ENCODE measurements at regions not wholly inside any gene's neighbourhood (a gene's known extent, or its start where the extent isn't known, plus 50 kb on each side); places are given as distances from the start of the nearest gene placed in this dataset.
"Not testable (repeated sequence)": the region's sequence is repeated elsewhere in the genome, so short reads cannot be mapped to it uniquely, and the experiment has no call there.

GRCh38 chr10:29184205-29185000 is 104.5 kb upstream of the LYZL1 start:
- no peak for DNase-seq

- no peak for DNase-seq
Measured at GRCh38 chr10:29185050-29185449, 103.8 kb upstream of the LYZL1 start.

- no peak for DNase-seq
Measured at GRCh38 chr10:29186221-29186620, 102.6 kb upstream of the LYZL1 start.

DNA sequence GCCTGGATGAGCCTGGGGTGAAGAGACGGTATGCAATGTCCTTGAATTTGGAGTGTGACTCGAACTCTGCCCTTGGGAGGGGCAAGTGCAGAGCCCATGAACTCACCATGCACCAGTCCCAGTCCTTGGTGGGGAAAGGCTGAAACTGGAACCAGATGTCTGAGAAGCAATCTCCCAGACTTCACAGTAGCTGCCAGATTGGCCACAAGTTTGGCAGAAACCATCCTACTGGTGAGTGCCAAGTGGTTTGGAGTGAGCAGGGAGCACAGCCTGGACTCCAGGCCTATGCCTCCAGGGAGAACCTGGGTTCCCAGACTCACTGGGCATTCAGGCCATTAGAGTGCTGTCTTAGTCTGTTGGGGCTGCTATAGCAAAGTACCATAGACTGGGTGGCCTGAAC is 99.6 kb upstream of the LYZL1 start:
- DNase-seq: no peak

- no peak for DNase-seq
Measured at GRCh38 chr10:29191674-29192073, 97.2 kb upstream of the LYZL1 start.

DNA sequence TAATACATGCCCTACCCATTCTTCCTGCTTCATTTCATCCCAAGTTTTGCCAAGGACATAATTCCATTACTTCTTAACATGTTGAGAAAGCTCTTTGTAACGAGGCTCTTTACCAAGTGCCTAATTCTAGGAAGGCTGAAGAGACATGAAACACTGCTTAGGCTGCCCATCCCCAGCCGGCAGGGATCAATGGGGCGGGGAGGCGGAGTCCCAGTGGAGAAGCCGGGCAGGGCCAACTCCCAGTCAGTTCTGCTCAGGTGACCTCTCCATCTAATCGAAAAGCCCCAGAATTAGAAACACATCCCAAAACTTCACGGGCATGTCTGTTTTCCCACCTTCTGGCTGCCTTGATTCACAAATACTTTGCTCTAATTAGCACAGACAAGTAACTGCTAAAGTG is 89.5 kb upstream of the LYZL1 start:
- no peak for DNase-seq

DNA sequence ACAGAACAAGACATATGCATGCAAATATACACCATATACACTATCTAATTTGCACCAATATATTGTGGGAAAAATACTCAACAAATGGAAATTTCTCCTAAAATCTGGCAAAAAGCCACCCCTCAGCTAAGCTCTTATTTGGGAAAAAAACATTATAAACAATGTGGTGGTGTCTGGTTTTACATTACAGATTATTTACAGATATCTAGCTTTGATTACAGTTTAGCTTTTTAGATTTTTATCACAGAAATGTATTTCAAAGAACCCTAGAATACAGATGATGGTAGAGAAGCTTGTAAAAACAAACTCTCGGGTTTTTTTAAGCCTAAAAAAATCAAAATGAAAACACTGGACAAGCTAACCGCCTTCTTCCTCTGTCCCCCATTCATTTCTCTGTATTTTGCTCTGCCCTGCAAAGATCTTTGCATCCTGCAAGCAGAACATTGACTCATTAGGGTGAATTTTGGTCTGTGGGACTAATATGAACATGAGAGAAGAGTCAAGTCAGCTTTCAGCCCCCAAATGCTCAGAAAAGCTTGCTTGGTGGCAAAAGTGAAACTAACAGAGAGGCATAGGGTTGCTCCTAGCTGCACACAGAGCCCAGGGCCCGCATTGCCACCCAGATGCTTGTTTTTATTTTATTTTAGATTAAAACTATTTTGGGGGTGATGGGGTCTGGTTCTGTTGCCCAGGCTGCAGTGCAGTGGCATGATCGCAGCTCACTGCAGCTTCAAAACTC is 88.8 kb upstream of the LYZL1 start:
- no peak for DNase-seq

- no peak for DNase-seq
Measured at GRCh38 chr10:29202386-29202940, 86.4 kb upstream of the LYZL1 start.

DNA sequence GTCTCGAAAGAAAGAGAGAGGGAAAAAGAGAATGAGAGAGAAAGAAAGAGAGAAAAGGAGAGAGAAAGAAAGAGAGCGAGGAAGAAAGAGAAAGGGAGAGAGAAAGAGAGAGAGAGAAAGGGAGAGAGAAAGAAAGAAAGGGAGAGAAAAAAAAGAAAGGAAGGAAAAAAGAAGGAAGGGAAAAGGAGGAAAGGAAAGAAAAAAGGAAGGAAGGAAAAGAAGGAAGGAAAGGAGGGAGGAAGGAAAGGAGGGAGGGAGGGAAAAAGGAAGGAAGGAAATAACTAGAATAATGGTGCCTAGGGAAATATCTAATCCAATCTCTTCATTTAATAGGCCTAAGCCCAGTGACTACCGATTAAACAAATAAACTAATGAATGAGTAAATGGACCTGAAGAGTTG is 85.4 kb upstream of the LYZL1 start:
- no peak for DNase-seq

- no peak for DNase-seq
Measured at GRCh38 chr10:29204070-29204800, 84.6 kb upstream of the LYZL1 start.

DNA sequence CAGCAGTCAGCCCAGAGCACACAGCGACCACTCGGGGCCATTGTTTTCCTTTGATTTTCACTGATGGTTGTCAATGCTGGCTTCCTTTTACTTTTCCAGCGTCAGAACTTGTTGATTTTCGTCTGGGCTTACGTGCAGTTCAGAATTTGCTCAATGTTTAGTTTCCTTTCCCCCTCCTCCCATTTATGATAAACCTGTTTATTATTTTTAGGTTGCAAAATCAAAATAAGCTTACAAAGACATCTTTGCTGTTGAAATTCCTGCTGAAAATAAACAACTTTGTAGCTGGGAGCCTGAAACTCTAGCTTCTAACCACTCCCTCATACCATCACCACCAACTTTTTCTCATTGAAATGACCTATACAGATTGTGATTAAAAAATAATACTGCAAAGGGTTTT is 83.1 kb upstream of the LYZL1 start:
- DNase-seq: no peak

GRCh38 chr10:29208845-29209244 is 80.0 kb upstream of the LYZL1 start:
- DNase-seq: no peak

DNA sequence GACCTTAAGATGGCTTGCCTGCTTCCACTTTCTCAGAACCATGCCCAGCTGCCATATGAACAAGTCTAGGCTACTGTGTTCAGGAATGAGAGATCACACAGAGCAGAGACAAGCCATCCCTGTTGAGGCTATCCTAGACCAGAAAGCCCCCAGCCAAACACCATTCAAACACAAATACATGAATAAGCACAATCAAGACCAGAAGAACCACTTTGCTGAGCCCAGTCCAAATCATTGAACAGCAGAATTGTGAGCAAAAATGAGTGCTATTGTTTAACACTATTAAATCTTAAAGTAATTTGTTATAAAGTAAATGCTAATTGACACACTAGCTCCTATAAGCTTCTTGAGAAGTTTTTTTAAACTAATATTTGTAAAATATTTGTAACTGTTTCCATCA is 79.0 kb upstream of the LYZL1 start:
- no peak for DNase-seq

- DNase-seq: no peak
Measured at GRCh38 chr10:29210266-29210868, 78.5 kb upstream of the LYZL1 start.

DNA sequence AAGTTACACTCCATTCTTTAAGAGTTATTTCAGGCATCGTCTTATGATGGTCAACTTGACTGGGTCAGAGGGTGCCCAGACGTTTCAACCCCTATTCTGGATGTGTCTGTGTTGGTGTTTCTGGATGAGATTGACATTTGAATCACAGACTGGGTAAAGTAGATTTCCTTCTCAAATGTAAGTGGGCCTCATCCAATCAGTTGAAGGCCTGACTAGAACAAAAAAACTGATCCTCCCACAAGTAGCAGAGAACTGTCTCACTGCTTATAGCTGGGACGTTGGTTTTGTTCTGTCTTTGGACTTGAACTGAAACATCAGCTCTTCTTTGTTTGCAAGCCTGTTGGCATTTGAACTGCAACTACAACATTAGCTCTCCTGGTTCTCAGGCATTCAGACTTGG is 76.3 kb upstream of the LYZL1 start:
- no peak for DNase-seq

- DNase-seq: no peak
Measured at GRCh38 chr10:29214551-29214950, 74.3 kb upstream of the LYZL1 start.

DNA sequence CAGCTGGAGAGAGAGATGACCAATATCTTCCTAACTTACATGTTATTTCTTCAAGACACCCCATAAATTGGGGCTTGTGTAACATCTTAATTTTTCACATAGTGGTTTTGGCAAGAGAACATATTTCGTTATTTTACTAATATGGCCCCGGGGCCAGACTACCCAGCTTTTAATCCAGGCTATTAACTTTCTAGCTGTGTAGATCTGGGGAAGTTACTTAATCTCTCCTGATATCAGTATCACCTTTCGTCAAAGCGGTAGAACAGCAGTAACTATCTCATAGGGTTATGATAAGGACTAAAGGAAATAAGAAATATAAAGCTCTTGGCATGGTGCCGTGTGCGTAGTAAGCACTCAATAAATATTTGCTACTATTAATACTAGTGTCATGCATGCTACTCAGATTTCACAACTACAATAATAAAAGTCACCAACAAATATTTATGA is 71.6 kb upstream of the LYZL1 start:
- no peak for DNase-seq

- DNase-seq: no peak
Measured at GRCh38 chr10:29223326-29223725, 65.5 kb upstream of the LYZL1 start.

GRCh38 chr10:29224631-29225030 is 64.2 kb upstream of the LYZL1 start:
- DNase-seq: no peak

DNA sequence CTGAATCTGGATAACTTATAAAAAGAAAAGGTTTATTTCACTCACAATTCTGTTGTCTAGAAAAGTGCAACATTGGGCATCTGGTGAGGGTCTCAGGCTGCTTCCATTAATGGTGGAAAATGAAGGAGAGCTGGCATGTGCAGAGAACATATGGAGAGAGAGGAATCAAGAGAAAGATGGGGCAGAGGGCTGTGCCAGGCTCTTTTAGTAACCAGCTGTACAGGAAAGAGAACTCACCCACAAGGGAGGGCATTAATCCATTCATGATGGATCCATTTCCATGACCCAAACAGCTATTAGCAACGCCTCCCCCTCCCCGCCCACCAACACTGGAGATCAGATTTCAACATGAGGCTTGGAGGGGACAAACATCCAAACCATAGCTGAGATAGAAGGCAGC is 61.7 kb upstream of the LYZL1 start:
- DNase-seq: no peak

DNA sequence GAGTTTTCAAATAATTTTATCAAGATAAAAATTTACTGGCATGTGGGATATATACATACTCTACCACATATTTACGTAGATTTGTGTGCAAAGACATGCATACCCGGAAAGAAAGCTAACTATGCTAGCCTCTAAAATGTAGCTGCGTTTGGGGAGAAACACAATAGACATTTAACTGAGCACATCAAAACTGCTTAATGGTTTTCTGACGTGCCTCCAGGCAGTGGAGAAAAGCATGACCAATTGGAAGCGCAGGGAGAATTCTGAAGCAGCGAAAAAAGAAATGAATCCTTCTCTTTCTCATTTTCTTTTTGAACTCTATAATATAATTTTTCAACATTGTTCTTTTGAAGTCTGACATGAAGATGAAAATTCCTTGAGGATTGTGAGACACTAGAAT is 60.3 kb upstream of the LYZL1 start:
- DNase-seq: no peak

DNA sequence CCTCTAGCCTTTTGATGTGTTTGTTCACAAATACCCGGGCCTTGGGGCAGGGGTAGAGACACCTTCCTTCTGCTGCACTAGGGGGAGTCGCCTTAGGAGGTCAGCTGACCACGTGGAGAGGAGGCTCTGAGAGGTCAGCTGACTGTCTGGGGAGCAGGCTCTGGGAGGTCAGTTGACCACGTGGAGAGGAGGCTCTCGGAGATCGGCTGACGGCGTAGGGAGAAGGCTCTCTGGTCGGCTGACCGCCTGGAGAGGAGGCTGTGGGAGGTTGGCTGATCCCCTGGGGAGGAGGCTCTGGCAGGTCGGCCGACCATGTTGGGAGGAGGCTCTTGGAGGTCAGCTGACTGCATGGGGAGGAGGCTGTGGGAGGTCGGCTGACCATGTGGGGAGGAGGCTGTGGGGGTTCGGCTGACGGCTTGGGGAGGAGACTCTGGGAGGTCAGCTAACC is 59.6 kb upstream of the LYZL1 start:
- no peak for DNase-seq

GRCh38 chr10:29236910-29237309 is 52.0 kb upstream of the LYZL1 start:
- not testable (repeated sequence) for DNase-seq
